H1 (cell line): ENCODE measurements at regions not wholly inside any gene's neighbourhood (a gene's known extent, or its start where the extent isn't known, plus 50 kb on each side); places are given as distances from the start of the nearest gene placed in this dataset.

Experiments used
- CTCF ChIA-PET: fragments of 300-600 bp; sonication (Branson Sonifier 250); formaldehyde crosslinking; loops from one replicate; lab custom pipeline; 2021; ENCODE audit not compliant: partially characterized antibody; lab: Charles Lee
- POLR2A ChIA-PET: fragments of 300-600 bp; sonication (Branson Sonifier 250); formaldehyde crosslinking; loops from one replicate; lab custom pipeline; 2021; ENCODE audit warnings: inconsistent platforms; ENCODE audit not compliant: partially characterized antibody; lab: Charles Lee
- DNase-seq, 2 experiments: peaks; one replicate each; pipeline versions ENCODE4 v3.0.0 to v3.0.0-alpha.2; 2010 to 2022; ENCODE audit warnings: low spot score in 2 of 2, low read depth in 1 of 2, mixed read lengths in 1 of 2
- FAIRE-seq: peaks from 2 replicates; lab custom pipeline; 2011; peaks lifted over from hg19 to GRCh38; lab: Jason Lieb, UNC
- H2AFZ ChIP-seq: 2 replicates; pipeline ENCODE4 v1.8.1; 2012; ENCODE audit warnings: low read length, inconsistent platforms
- H2AK5ac ChIP-seq: 2 replicates; pipeline ENCODE4 v1.6.1; 2013; ENCODE audit warnings: low read depth, low read length
- H2BK120ac ChIP-seq: replicated peaks from 2 replicates; pipeline ENCODE3; 2013; ENCODE audit warnings: low read depth, low read length, inconsistent platforms
- H2BK12ac ChIP-seq: 2 replicates; pipeline ENCODE4 v1.6.1; 2013; ENCODE audit warnings: low read depth, low read length
- H2BK15ac ChIP-seq: 2 replicates; pipeline ENCODE4 v1.6.1; 2013; ENCODE audit warnings: low read length
- H2BK20ac ChIP-seq: 2 replicates; pipeline ENCODE4 v1.6.1; 2013; ENCODE audit warnings: low read length
- H2BK5ac ChIP-seq: 2 replicates; pipeline ENCODE4 v1.6.1; 2013; ENCODE audit warnings: low read depth, low read length
- H3K14ac ChIP-seq: 2 replicates; pipeline ENCODE4 v1.6.1; 2013; ENCODE audit warnings: inconsistent platforms; ENCODE audit not compliant: insufficient read length
- H3K18ac ChIP-seq: 2 replicates; pipeline ENCODE4 v1.6.1; 2013; ENCODE audit warnings: low read length; ENCODE audit errors: extremely low read depth
- H3K23ac ChIP-seq: 2 replicates; pipeline ENCODE4 v1.6.1; 2013; ENCODE audit warnings: inconsistent platforms; ENCODE audit not compliant: insufficient read length
- H3K23me2 ChIP-seq: 2 replicates; pipeline ENCODE4 v1.6.1; 2013; ENCODE audit warnings: low read depth, low read length
- H3K27ac ChIP-seq: 2 replicates; pipeline ENCODE4 v1.6.1; 2011; ENCODE audit warnings: low read depth, low read length, inconsistent platforms
- H3K27me3 ChIP-seq, 4 experiments: replicated peaks in 1 of 4; 1 replicate in 1 of 4; 2 replicates in 3 of 4; pipeline versions ENCODE4 v1.6.1 to v1.8.1; 2011 to 2013; ENCODE audit warnings: low read length in 3 of 4, mild to moderate bottlenecking in 3 of 4, inconsistent platforms in 2 of 4, mixed read lengths in 2 of 4, moderate library complexity in 1 of 4; ENCODE audit not compliant: control insufficient read depth in 3 of 4, insufficient read depth in 3 of 4; ENCODE audit errors: extremely low read depth in 1 of 4
- H3K36me3 ChIP-seq, 4 experiments: 2 replicates each; pipeline versions ENCODE4 v1.6.1 to v1.8.1; 2011 to 2013; ENCODE audit warnings: mild to moderate bottlenecking in 4 of 4, low read length in 3 of 4, moderate library complexity in 2 of 4, control low read depth in 1 of 4, inconsistent platforms in 1 of 4; ENCODE audit not compliant: insufficient read depth in 4 of 4, control insufficient read depth in 2 of 4
- H3K4ac ChIP-seq: replicated peaks from 2 replicates; pipeline ENCODE3; 2013; ENCODE audit warnings: low read length, low read depth, mixed read lengths, inconsistent platforms; ENCODE audit not compliant: insufficient read length
- H3K4me1 ChIP-seq, 4 experiments: replicated peaks in 1 of 4; 1 replicate in 1 of 4; 2 replicates in 3 of 4; pipeline versions ENCODE4 v1.6.1 to v1.8.1; 2011 to 2013; ENCODE audit warnings: low read length in 3 of 4, inconsistent platforms in 2 of 4, mixed read lengths in 1 of 4; ENCODE audit not compliant: insufficient read depth in 4 of 4, control insufficient read depth in 3 of 4
- H3K4me2 ChIP-seq, 2 experiments: 2 replicates each; pipeline versions ENCODE4 v1.6.1 to v1.8.1; 2011 to 2013; ENCODE audit warnings: low read depth in 2 of 2, low read length in 2 of 2, control low read depth in 1 of 2, inconsistent platforms in 1 of 2, mild to moderate bottlenecking in 1 of 2; ENCODE audit not compliant: insufficient read depth in 1 of 2
- H3K4me3 ChIP-seq, 4 experiments: fragments of 200-600, 300-600 bp in 1 of 4; sonication (generic), shearing (Covaris generic), sonication (Bioruptor Twin) in 1 of 4; 2 replicates each; pipeline versions ENCODE4 v1.5.1 to v1.8.1; 2011 to 2016; ENCODE audit warnings: low read length in 4 of 4, low read depth in 3 of 4, control low read depth in 2 of 4, inconsistent platforms in 2 of 4, mild to moderate bottlenecking in 2 of 4, mixed read lengths in 1 of 4, moderate library complexity in 1 of 4; ENCODE audit not compliant: insufficient read depth in 2 of 4; ENCODE audit errors: extremely low read depth in 1 of 4
- H3K56ac ChIP-seq: replicated peaks from 2 replicates; pipeline ENCODE3; 2013; ENCODE audit warnings: low read depth, mild to moderate bottlenecking, mixed read lengths, low read length, inconsistent platforms; ENCODE audit not compliant: insufficient read length
- H3K79me1 ChIP-seq: 2 replicates; pipeline ENCODE4 v1.6.1; 2013; ENCODE audit warnings: low read depth, low read length, control low read depth
- H3K79me2 ChIP-seq, 2 experiments: 2 replicates each; pipeline versions ENCODE4 v1.6.1 to v1.8.1; 2012 to 2013; ENCODE audit warnings: low read length in 2 of 2, mild to moderate bottlenecking in 2 of 2, inconsistent platforms in 1 of 2; ENCODE audit not compliant: insufficient read depth in 2 of 2, control insufficient read depth in 1 of 2
- H3K9ac ChIP-seq, 4 experiments: replicated peaks in 1 of 4; 1 replicate in 1 of 4; 2 replicates in 3 of 4; pipeline versions ENCODE4 v1.6.1 to v1.8.1; 2011 to 2013; ENCODE audit warnings: low read depth in 3 of 4, low read length in 3 of 4, control low read depth in 2 of 4, mild to moderate bottlenecking in 2 of 4, moderate library complexity in 2 of 4, inconsistent platforms in 1 of 4; ENCODE audit errors: extremely low read depth in 1 of 4
- H3K9me3 ChIP-seq, 2 experiments: 2 replicates each; pipeline versions ENCODE4 v1.6.1 to v1.8.1; 2012 to 2013; ENCODE audit warnings: mild to moderate bottlenecking in 2 of 2, moderate library complexity in 2 of 2, control low read depth in 1 of 2, inconsistent platforms in 1 of 2, low read depth in 1 of 2, low read length in 1 of 2, mixed read lengths in 1 of 2; ENCODE audit not compliant: insufficient read depth in 2 of 2
- H4K20me1 ChIP-seq, 2 experiments: replicated peaks in 1 of 2; 2 replicates each; pipeline versions ENCODE3 to v1.8.1; 2011 to 2013; ENCODE audit warnings: inconsistent platforms in 2 of 2, low read length in 2 of 2, mild to moderate bottlenecking in 1 of 2; ENCODE audit not compliant: insufficient read depth in 2 of 2, control insufficient read depth in 1 of 2
- H4K5ac ChIP-seq: 2 replicates; pipeline ENCODE4 v1.6.1; 2013; ENCODE audit warnings: low read length, low read depth, mixed read lengths, inconsistent platforms; ENCODE audit not compliant: insufficient read length
- H4K8ac ChIP-seq: 2 replicates; pipeline ENCODE4 v1.8.0; 2013; ENCODE audit warnings: mild to moderate bottlenecking, moderate library complexity, low read length, inconsistent platforms; ENCODE audit not compliant: insufficient read depth; ENCODE audit errors: extremely low read depth
- H4K91ac ChIP-seq: replicated peaks from 2 replicates; pipeline ENCODE3; 2013; ENCODE audit warnings: low read length, mixed read lengths, inconsistent platforms; ENCODE audit not compliant: insufficient read length
- CBX5 ChIP-seq: fragments of 300-800, 300-1000 bp; sonication (generic); IDR thresholded peaks from 2 replicates; pipeline ENCODE4 v1.7.1; 2016; ENCODE audit warnings: antibody characterized with exemption, low read length, low read depth
- CTCF ChIP-seq, 3 experiments: IDR thresholded peaks; 1 replicate in 2 of 3; 2 replicates in 1 of 3; pipeline versions ENCODE4 v1.5.1 to v1.6.1; 2011; ENCODE audit warnings: low read length in 3 of 3, mild to moderate bottlenecking in 3 of 3, inconsistent platforms in 2 of 3, low read depth in 1 of 3, moderate library complexity in 1 of 3; ENCODE audit not compliant: insufficient read depth in 1 of 3; ENCODE audit errors: control extremely low read depth in 1 of 3
- RXRA ChIP-seq: IDR thresholded peaks from 2 replicates; pipeline ENCODE4 v1.6.1; 2011; ENCODE audit warnings: low read depth, mild to moderate bottlenecking, low read length, moderate library complexity; ENCODE audit not compliant: insufficient read depth
- WGBS, 2 experiments: shearing (Covaris generic) in 1 of 2; methylation state at CpG; one replicate each; pipeline versions ENCODE4 v1.1.6 to v1.1.7; 2013 to 2015; ENCODE audit warnings: low lambda C conversion rate in 2 of 2, mixed read lengths in 2 of 2, inconsistent platforms in 1 of 2, low coverage in 1 of 2, missing lambda C conversion rate in 1 of 2; ENCODE audit not compliant: insufficient replicate concordance in 2 of 2, insufficient coverage in 1 of 2, insufficient read length in 1 of 2; ENCODE audit errors: extremely low coverage in 1 of 2, missing lambda C conversion rate in 1 of 2; 5-methylcytosine and 5-hydroxymethylcytosine counted together

- Histone ChIP-seq H3K36me3 (no peaks in the 10 kb centered on the region), H3K9me3 (peaks cover 8 to 11% of the 10 kb centered on the region in 2 experiments; a peak in 3 of 4 replicates), H4K8ac (no peak overlapping the region), H2AK5ac (no peak overlapping the region), H3K79me1 (no peaks in the 10 kb centered on the region), H3K9ac (no peak overlapping the region)
- TF ChIP-seq CBX5 (no peak), CTCF (IDR thresholded peaks at IDR 0.05; ENCODE audit: control extremely low read depth in 1 of 3, insufficient read depth in 1 of 3, low read depth in 1 of 3, low read length in 3 of 3) (no peak), RXRA (no peak)
- TF ChIP-seq, all 59 proteins: peak for 0
- no peak overlapping the region for H3K56ac ChIP-seq
- H3K18ac ChIP-seq = no peak overlapping the region
- FAIRE-seq (no peak), DNase-seq (no peak)
- H4K5ac ChIP-seq = no peak overlapping the region
- H2BK20ac ChIP-seq = no peak overlapping the region
- H3K27ac ChIP-seq = no peak overlapping the region
- H3K4me2 ChIP-seq = no peak overlapping the region
- no peak overlapping the region for H3K4me3 ChIP-seq
- H3K27me3 ChIP-seq = no peaks in the 10 kb centered on the region
- no peaks in the 10 kb centered on the region for H3K23me2 ChIP-seq
- no peak overlapping the region for H3K23ac ChIP-seq
- no peak overlapping the region for H2BK12ac ChIP-seq
- H4K20me1 ChIP-seq = no peaks in the 10 kb centered on the region
- H3K4ac ChIP-seq = no peak overlapping the region
- H2BK120ac ChIP-seq = no peak overlapping the region
- ChIA-PET POLR2A (no interaction called here), CTCF (interaction anchor here (1.3 kb wide), 1 partner anchor 11 kb away, joined by 4 read pairs; no protein-coding TSS in a partner anchor)
- H3K79me2 ChIP-seq = no peaks in the 10 kb centered on the region
- no peaks in the 10 kb centered on the region for H3K4me1 ChIP-seq
- no peak overlapping the region for H2AFZ ChIP-seq
- no peak overlapping the region for H3K14ac ChIP-seq
- no peak overlapping the region for H4K91ac ChIP-seq
- H2BK15ac ChIP-seq = no peak overlapping the region
- 87% methylated on average over 4 of the region's 4 CpGs; no CpG with 5 or more reads in 1 of the 2 experiments for whole genome bisulfite sequencing, 2 experiments
- no peak overlapping the region for H2BK5ac ChIP-seq
Measured at GRCh38 chr6:2550247-2550646, 200.5 kb downstream of the MYLK4 start.
